ENCODE measurements at regions not wholly inside any gene's neighbourhood (a gene's known extent, or its start where the extent isn't known, plus 50 kb on each side); places are given as distances from the start of the nearest gene placed in this dataset.

GRCh38 chr17:81345228-81346089 lies 49.8 kb upstream of the BAHCC1 start:
- peak; percentile 80 to 98 for DNase-seq (ENCODE audit: low spot score in 2 of 2)
- WGBS, 2 donors, result 0% methylated on average over 35 to 42 of the region's 95 CpGs
- intact Hi-C loops (cut with DNase I; ENCODE audit: low total_unique reads), result no loop called here
- H3K4me3 ChIP-seq (ENCODE audit: low read depth, poor library complexity, severe bottlenecking), result peak overlapping the region; percentile 67
- TF ChIP-seq POLR2A (IDR thresholded peaks at IDR 0.05), result peak in 1 of 2 donors; percentile 85
- TF ChIP-seq, protein P1, sequence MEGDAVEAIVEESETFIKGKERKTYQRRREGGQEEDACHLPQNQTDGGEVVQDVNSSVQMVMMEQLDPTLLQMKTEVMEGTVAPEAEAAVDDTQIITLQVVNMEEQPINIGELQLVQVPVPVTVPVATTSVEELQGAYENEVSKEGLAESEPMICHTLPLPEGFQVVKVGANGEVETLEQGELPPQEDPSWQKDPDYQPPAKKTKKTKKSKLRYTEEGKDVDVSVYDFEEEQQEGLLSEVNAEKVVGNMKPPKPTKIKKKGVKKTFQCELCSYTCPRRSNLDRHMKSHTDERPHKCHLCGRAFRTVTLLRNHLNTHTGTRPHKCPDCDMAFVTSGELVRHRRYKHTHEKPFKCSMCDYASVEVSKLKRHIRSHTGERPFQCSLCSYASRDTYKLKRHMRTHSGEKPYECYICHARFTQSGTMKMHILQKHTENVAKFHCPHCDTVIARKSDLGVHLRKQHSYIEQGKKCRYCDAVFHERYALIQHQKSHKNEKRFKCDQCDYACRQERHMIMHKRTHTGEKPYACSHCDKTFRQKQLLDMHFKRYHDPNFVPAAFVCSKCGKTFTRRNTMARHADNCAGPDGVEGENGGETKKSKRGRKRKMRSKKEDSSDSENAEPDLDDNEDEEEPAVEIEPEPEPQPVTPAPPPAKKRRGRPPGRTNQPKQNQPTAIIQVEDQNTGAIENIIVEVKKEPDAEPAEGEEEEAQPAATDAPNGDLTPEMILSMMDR (IDR thresholded peaks at IDR 0.05), result no peak

Data from lower leg skin (tissue), 4 donors.